ENCODE measurements at regions not wholly inside any gene's neighbourhood (a gene's known extent, or its start where the extent isn't known, plus 50 kb on each side); places are given as distances from the start of the nearest gene placed in this dataset.

DNA sequence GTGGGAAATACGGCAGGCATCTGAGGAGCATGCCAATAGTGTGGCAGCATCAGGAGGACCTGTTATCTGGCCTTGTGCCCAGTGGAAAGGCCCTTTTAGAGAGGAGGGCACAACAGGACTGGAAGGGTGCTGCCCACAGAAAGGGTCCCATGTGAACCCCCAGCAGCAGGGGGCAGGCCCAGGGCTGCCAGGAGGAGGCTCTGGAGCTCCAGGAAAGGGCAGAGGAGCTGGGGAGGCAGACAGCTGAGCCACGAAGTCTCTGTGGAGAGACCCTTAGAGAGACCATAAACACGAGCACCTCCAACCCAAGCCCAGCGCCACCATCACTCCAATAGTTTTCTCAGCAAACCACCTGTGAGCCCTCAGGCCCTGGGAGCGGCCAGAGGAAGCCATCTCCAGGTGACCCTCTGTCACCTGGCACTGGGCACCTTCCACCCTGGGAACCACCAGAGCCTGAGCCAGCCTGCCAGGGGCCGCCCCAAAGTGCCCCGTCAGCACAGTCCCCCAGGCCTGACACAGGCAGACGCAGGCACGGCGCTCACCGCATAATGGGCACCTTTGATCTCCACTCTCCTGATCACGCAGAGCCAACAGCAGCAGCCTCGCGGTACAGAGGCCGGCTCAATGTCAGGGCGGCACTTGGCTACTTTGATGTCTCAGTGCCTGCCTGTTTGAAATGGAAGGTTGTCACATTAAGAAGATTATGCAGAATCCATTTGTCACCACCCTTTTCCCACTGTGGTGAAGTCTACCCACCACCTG is 162.5 kb upstream of the RAB6C start (continued):
- TF ChIP-seq, protein P1, sequence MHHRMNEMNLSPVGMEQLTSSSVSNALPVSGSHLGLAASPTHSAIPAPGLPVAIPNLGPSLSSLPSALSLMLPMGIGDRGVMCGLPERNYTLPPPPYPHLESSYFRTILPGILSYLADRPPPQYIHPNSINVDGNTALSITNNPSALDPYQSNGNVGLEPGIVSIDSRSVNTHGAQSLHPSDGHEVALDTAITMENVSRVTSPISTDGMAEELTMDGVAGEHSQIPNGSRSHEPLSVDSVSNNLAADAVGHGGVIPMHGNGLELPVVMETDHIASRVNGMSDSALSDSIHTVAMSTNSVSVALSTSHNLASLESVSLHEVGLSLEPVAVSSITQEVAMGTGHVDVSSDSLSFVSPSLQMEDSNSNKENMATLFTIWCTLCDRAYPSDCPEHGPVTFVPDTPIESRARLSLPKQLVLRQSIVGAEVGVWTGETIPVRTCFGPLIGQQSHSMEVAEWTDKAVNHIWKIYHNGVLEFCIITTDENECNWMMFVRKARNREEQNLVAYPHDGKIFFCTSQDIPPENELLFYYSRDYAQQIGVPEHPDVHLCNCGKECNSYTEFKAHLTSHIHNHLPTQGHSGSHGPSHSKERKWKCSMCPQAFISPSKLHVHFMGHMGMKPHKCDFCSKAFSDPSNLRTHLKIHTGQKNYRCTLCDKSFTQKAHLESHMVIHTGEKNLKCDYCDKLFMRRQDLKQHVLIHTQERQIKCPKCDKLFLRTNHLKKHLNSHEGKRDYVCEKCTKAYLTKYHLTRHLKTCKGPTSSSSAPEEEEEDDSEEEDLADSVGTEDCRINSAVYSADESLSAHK (CRISPR knock-in tag; IDR thresholded peaks at IDR 0.05; ENCODE audit: borderline replicate concordance), result no peak
- TF ChIP-seq ZNF629 (CRISPR knock-in tag; conservative IDR thresholded peaks at IDR 0.05), result no peak
- TF ChIP-seq, protein P2, sequence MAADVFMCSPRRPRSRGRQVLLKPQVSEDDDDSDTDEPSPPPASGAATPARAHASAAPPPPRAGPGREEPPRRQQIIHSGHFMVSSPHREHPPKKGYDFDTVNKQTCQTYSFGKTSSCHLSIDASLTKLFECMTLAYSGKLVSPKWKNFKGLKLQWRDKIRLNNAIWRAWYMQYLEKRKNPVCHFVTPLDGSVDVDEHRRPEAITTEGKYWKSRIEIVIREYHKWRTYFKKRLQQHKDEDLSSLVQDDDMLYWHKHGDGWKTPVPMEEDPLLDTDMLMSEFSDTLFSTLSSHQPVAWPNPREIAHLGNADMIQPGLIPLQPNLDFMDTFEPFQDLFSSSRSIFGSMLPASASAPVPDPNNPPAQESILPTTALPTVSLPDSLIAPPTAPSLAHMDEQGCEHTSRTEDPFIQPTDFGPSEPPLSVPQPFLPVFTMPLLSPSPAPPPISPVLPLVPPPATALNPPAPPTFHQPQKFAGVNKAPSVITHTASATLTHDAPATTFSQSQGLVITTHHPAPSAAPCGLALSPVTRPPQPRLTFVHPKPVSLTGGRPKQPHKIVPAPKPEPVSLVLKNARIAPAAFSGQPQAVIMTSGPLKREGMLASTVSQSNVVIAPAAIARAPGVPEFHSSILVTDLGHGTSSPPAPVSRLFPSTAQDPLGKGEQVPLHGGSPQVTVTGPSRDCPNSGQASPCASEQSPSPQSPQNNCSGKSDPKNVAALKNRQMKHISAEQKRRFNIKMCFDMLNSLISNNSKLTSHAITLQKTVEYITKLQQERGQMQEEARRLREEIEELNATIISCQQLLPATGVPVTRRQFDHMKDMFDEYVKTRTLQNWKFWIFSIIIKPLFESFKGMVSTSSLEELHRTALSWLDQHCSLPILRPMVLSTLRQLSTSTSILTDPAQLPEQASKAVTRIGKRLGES (CRISPR knock-in tag; IDR thresholded peaks at IDR 0.05; ENCODE audit: borderline replicate concordance), result no peak
- no peak for TF ChIP-seq MIXL1 (CRISPR knock-in tag; IDR thresholded peaks at IDR 0.05)
- TF ChIP-seq TCF7 (IDR thresholded peaks at IDR 0.05; ENCODE audit: low read depth), result peak; percentile 57; the same call in 1 of the 2 replicates
- TF ChIP-seq SIN3A (IDR thresholded peaks at IDR 0.05; ENCODE audit: borderline replicate concordance, low read depth, low read length), result no peak
- TF ChIP-seq MAFF (IDR thresholded peaks at IDR 0.05; ENCODE audit: low read depth, low read length), result peak; percentile 63
- TF ChIP-seq BHLHE40 (IDR thresholded peaks at IDR 0.05; ENCODE audit: low read length), result peak; percentile 45; the same call in 1 of the 2 replicates
- TF ChIP-seq MAFK (conservative IDR thresholded peaks at IDR 0.05 in 1 of 2, IDR thresholded peaks at IDR 0.05 in 1 of 2; ENCODE audit: low read length in 2 of 2), result peak; percentile 74 to 78
- TF ChIP-seq, protein P3, sequence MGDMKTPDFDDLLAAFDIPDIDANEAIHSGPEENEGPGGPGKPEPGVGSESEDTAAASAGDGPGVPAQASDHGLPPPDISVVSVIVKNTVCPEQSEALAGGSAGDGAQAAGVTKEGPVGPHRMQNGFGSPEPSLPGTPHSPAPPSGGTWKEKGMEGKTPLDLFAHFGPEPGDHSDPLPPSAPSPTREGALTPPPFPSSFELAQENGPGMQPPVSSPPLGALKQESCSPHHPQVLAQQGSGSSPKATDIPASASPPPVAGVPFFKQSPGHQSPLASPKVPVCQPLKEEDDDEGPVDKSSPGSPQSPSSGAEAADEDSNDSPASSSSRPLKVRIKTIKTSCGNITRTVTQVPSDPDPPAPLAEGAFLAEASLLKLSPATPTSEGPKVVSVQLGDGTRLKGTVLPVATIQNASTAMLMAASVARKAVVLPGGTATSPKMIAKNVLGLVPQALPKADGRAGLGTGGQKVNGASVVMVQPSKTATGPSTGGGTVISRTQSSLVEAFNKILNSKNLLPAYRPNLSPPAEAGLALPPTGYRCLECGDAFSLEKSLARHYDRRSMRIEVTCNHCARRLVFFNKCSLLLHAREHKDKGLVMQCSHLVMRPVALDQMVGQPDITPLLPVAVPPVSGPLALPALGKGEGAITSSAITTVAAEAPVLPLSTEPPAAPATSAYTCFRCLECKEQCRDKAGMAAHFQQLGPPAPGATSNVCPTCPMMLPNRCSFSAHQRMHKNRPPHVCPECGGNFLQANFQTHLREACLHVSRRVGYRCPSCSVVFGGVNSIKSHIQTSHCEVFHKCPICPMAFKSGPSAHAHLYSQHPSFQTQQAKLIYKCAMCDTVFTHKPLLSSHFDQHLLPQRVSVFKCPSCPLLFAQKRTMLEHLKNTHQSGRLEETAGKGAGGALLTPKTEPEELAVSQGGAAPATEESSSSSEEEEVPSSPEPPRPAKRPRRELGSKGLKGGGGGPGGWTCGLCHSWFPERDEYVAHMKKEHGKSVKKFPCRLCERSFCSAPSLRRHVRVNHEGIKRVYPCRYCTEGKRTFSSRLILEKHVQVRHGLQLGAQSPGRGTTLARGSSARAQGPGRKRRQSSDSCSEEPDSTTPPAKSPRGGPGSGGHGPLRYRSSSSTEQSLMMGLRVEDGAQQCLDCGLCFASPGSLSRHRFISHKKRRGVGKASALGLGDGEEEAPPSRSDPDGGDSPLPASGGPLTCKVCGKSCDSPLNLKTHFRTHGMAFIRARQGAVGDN (CRISPR knock-in tag; IDR thresholded peaks at IDR 0.05), result peak; percentile 23; the same call in 1 of the 2 replicates
